ENCODE measurements at regions not wholly inside any gene's neighbourhood (a gene's known extent, or its start where the extent isn't known, plus 50 kb on each side); places are given as distances from the start of the nearest gene placed in this dataset.

DNA sequence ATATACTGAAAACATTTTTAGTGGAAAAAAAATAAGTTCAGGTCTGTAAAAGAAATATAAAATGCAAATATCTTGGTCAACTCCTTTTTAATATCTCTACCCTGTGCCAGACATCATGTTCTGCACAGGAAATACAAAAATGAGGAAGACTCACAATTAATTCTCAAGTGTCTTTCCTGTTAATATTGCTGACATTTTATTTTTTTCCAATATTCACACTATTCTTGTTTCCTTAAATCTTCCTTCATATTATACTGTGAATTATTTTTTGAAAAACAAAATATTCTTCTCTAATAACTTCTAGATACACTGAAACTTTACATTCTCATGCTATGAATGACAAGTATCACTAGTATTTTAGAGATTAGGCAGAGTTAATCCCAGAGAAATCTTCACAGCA, 334.7 kb upstream of the FTMT start:
- Histone ChIP-seq H3K9me3 (no peaks in the 10 kb centered on the region), H3K4me1 (no peaks in the 10 kb centered on the region), H3K27me3 (no peaks in the 10 kb centered on the region), H3K4me3 (no peak overlapping the region), H3K27ac (no peak overlapping the region), H3K36me3 (no peaks in the 10 kb centered on the region)
- TF ChIP-seq, protein P1, sequence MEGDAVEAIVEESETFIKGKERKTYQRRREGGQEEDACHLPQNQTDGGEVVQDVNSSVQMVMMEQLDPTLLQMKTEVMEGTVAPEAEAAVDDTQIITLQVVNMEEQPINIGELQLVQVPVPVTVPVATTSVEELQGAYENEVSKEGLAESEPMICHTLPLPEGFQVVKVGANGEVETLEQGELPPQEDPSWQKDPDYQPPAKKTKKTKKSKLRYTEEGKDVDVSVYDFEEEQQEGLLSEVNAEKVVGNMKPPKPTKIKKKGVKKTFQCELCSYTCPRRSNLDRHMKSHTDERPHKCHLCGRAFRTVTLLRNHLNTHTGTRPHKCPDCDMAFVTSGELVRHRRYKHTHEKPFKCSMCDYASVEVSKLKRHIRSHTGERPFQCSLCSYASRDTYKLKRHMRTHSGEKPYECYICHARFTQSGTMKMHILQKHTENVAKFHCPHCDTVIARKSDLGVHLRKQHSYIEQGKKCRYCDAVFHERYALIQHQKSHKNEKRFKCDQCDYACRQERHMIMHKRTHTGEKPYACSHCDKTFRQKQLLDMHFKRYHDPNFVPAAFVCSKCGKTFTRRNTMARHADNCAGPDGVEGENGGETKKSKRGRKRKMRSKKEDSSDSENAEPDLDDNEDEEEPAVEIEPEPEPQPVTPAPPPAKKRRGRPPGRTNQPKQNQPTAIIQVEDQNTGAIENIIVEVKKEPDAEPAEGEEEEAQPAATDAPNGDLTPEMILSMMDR (IDR thresholded peaks at IDR 0.05): no peak
- TF ChIP-seq POLR2A (IDR thresholded peaks at IDR 0.05): no peak
- no peak for DNase-seq

- TF ChIP-seq, protein P1 (IDR thresholded peaks at IDR 0.05): no peak
- TF ChIP-seq POLR2A (IDR thresholded peaks at IDR 0.05): no peak
- H3K27me3 ChIP-seq: no peaks in the 10 kb centered on the region
- no peak overlapping the region for H3K4me3 ChIP-seq
- no peak overlapping the region for H3K27ac ChIP-seq
- H3K9me3 ChIP-seq: no peaks in the 10 kb centered on the region
- no peaks in the 10 kb centered on the region for H3K4me1 ChIP-seq
- H3K36me3 ChIP-seq: no peaks in the 10 kb centered on the region
- DNase-seq: no peak
These were observed 326.0 kb upstream of the FTMT start for GRCh38 chr5:121525706-121526105.

GRCh38 chr5:121526908-121527307, 324.8 kb upstream of the FTMT start:
- H3K27me3 ChIP-seq: no peaks in the 10 kb centered on the region
- no peaks in the 10 kb centered on the region for H3K36me3 ChIP-seq
- H3K27ac ChIP-seq: no peak overlapping the region
- TF ChIP-seq, protein P1 (IDR thresholded peaks at IDR 0.05): no peak
- TF ChIP-seq POLR2A (IDR thresholded peaks at IDR 0.05): no peak
- no peak overlapping the region for H3K4me3 ChIP-seq
- H3K4me1 ChIP-seq: no peaks in the 10 kb centered on the region
- DNase-seq: no peak
- H3K9me3 ChIP-seq: no peaks in the 10 kb centered on the region

DNA sequence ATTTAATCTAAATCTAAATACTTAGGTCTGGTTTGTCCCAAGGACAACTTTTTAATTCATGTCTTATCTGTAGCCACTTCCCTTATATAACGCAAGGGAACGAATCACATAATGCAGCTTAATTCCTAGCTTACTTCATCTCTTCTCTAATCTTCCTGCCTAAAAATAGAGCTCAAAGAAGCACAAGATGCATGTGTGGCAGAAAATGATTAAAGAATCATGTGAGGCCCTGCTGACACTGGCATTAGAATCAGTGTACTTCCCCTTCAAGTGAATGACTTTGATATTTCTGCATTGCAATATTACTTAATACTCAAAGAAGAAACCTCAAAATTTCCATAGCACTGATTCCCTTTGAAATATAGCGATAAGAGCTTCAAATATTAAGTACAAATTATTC, 317.9 kb upstream of the FTMT start:
- H3K36me3 ChIP-seq: no peaks in the 10 kb centered on the region
- H3K9me3 ChIP-seq: no peaks in the 10 kb centered on the region
- no peak for DNase-seq
- H3K27ac ChIP-seq: no peak overlapping the region
- no peaks in the 10 kb centered on the region for H3K4me1 ChIP-seq
- no peak overlapping the region for H3K4me3 ChIP-seq
- no peaks in the 10 kb centered on the region for H3K27me3 ChIP-seq
- TF ChIP-seq, protein P1 (IDR thresholded peaks at IDR 0.05): no peak
- no peak for TF ChIP-seq POLR2A (IDR thresholded peaks at IDR 0.05)

- no peak for TF ChIP-seq POLR2A (IDR thresholded peaks at IDR 0.05)
- TF ChIP-seq, protein P1 (IDR thresholded peaks at IDR 0.05): no peak
These were observed 300.7 kb upstream of the FTMT start for GRCh38 chr5:121550989-121551388.

GRCh38 chr5:121559832-121560231, 291.9 kb upstream of the FTMT start:
- H3K27me3 ChIP-seq: no peaks in the 10 kb centered on the region
- no peaks in the 10 kb centered on the region for H3K9me3 ChIP-seq
- no peak overlapping the region for H3K4me3 ChIP-seq
- TF ChIP-seq, protein P1 (IDR thresholded peaks at IDR 0.05): no peak
- no peak overlapping the region for H3K27ac ChIP-seq
- H3K36me3 ChIP-seq: no peaks in the 10 kb centered on the region
- no peak for DNase-seq
- no peaks in the 10 kb centered on the region for H3K4me1 ChIP-seq

More at GRCh38 chr5:121550989-121551388, 300.7 kb upstream of the FTMT start:
- H3K4me1 ChIP-seq: no peaks in the 10 kb centered on the region
- H3K9me3 ChIP-seq: no peaks in the 10 kb centered on the region
- H3K27ac ChIP-seq: no peak overlapping the region
- no peak overlapping the region for H3K4me3 ChIP-seq
- no peak for DNase-seq
- no peaks in the 10 kb centered on the region for H3K27me3 ChIP-seq
- no peaks in the 10 kb centered on the region for H3K36me3 ChIP-seq

All from Peyer's patch (tissue), 4 donors.